ENCODE measurements at regions not wholly inside any gene's neighbourhood (a gene's known extent, or its start where the extent isn't known, plus 50 kb on each side); places are given as distances from the start of the nearest gene placed in this dataset.

DNA sequence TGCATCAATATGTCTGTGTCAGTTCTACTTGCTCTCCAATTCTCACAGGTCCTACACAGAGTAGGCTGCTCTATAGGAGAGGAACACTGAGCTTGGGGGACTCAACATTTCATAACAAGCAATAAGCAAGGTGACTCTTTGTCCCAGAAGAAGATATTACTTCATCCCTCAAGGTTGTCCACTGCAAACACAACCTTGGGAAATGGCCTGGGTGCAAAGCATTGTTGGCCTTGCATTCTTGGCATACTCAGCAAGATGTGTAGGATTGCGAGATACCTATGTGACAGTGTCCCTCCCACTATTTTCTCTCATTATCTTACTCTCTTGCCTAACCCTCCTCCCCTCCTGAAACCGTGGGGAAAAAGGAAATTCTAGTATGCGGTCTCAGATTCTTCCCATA, 169.8 kb upstream of the FREM1 start:
- Histone ChIP-seq H3K36me3 (replicated peaks) (no peaks in the 10 kb centered on the region), H3K27ac (no peak overlapping the region), H3K4me3 (ENCODE audit: low read depth, low read length) (no peak overlapping the region), H3K27me3 (replicated peaks) (no peaks in the 10 kb centered on the region)
- in situ Hi-C loops (cut with HindIII; ENCODE audit: low pct_ligation_motif_present, low sequenced_read_pairs), result no loop called here
- no peak for DNase-seq
- TF ChIP-seq, protein P1, sequence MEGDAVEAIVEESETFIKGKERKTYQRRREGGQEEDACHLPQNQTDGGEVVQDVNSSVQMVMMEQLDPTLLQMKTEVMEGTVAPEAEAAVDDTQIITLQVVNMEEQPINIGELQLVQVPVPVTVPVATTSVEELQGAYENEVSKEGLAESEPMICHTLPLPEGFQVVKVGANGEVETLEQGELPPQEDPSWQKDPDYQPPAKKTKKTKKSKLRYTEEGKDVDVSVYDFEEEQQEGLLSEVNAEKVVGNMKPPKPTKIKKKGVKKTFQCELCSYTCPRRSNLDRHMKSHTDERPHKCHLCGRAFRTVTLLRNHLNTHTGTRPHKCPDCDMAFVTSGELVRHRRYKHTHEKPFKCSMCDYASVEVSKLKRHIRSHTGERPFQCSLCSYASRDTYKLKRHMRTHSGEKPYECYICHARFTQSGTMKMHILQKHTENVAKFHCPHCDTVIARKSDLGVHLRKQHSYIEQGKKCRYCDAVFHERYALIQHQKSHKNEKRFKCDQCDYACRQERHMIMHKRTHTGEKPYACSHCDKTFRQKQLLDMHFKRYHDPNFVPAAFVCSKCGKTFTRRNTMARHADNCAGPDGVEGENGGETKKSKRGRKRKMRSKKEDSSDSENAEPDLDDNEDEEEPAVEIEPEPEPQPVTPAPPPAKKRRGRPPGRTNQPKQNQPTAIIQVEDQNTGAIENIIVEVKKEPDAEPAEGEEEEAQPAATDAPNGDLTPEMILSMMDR (IDR thresholded peaks at IDR 0.05; ENCODE audit: low read depth, low read length, missing control alignments), result no peak

DNA sequence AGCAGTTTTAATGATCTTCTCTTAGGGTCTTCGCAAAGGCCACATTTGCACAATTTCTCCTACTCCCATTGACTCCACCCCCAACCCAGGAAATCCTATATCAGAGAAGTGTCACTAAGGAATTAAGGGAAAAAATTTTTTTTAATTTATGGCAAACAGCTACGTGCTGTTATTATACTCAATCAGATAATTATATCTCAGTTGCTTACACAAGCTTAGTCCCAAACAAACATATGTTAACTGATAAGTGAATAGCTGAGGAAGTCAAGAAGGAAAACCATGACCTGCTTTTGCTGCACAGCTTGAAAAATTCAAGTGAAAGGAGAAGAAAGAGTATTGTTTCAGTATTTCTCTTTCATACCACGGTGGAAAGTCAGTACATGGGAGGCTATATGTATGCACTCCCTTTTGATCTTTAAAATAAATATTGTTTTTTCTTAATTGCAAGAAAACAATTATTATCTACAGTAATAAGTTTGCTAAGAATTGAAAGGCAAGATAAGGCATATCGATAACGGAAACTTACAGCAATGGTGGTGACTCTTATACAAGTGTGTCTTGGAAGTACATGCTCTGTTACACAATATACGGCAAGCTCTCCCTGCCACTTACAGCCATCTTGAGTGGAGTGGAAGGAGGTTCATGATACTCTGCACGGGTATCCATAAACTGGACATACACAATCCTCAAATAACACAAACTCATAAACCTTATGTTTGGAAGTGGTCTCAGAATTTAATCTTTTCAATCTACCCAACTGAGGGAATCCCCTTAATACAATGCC, 167.9 kb upstream of the FREM1 start:
- in situ Hi-C loops (cut with HindIII; ENCODE audit: low pct_ligation_motif_present, low sequenced_read_pairs), result no loop called here
- H3K27ac ChIP-seq, result no peak overlapping the region
- H3K4me3 ChIP-seq (ENCODE audit: low read depth, low read length), result no peak overlapping the region
- no peaks in the 10 kb centered on the region for H3K27me3 ChIP-seq (replicated peaks)
- no peak for DNase-seq
- no peaks in the 10 kb centered on the region for H3K36me3 ChIP-seq (replicated peaks)
- TF ChIP-seq, protein P1 (IDR thresholded peaks at IDR 0.05; ENCODE audit: low read depth, low read length, missing control alignments), result no peak

DNA sequence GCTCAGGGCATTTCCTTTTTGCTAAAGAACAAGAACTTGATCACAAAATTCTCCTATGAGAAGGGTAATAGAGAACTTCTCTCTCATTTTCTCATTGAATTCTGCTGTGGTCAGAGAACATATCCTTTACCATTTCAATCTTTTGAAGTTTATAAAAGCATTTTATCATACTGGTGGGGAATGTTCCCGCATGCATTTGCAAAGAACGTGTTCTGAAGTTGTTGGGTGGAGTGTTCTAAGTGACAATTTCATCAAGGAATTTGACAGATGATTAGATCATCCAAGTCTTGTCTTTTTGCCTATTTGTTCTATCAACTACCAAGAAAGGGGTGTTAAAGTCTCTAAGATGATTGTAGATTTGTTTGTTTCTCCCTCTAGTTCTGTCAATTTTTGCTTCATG, 163.4 kb upstream of the FREM1 start:
- Histone ChIP-seq H3K36me3 (replicated peaks) (no peaks in the 10 kb centered on the region), H3K27ac (no peak overlapping the region), H3K27me3 (replicated peaks) (no peaks in the 10 kb centered on the region), H3K4me3 (ENCODE audit: low read depth, low read length) (no peak overlapping the region)
- no peak for DNase-seq
- TF ChIP-seq, protein P1 (IDR thresholded peaks at IDR 0.05; ENCODE audit: low read depth, low read length, missing control alignments), result no peak
- in situ Hi-C loops (cut with HindIII; ENCODE audit: low pct_ligation_motif_present, low sequenced_read_pairs), result no loop called here

GRCh38 chr9:15070716-15071115, 160.5 kb upstream of the FREM1 start:
- in situ Hi-C loops (cut with HindIII; ENCODE audit: low pct_ligation_motif_present, low sequenced_read_pairs), result no loop called here
- TF ChIP-seq, protein P1 (IDR thresholded peaks at IDR 0.05; ENCODE audit: low read depth, low read length, missing control alignments), result no peak
- DNase-seq, result no peak

GRCh38 chr9:15069106-15069505, 158.9 kb upstream of the FREM1 start:
- in situ Hi-C loops (cut with HindIII; ENCODE audit: low pct_ligation_motif_present, low sequenced_read_pairs), result no loop called here
- no peak overlapping the region for H3K27ac ChIP-seq
- TF ChIP-seq, protein P1 (IDR thresholded peaks at IDR 0.05; ENCODE audit: low read depth, low read length, missing control alignments), result no peak

More at GRCh38 chr9:15070716-15071115, 160.5 kb upstream of the FREM1 start:
- Histone ChIP-seq H3K4me3 (ENCODE audit: low read depth, low read length) (no peak overlapping the region), H3K36me3 (replicated peaks) (no peaks in the 10 kb centered on the region), H3K27ac (no peak overlapping the region), H3K27me3 (replicated peaks) (no peaks in the 10 kb centered on the region)

GRCh38 chr9:15068261-15068660, 158.0 kb upstream of the FREM1 start:
- Histone ChIP-seq H3K27ac (no peak overlapping the region), H3K36me3 (replicated peaks) (no peaks in the 10 kb centered on the region), H3K27me3 (replicated peaks) (no peaks in the 10 kb centered on the region), H3K4me3 (ENCODE audit: low read depth, low read length) (no peak overlapping the region)
- in situ Hi-C loops (cut with HindIII; ENCODE audit: low pct_ligation_motif_present, low sequenced_read_pairs), result no loop called here
- TF ChIP-seq, protein P1 (IDR thresholded peaks at IDR 0.05; ENCODE audit: low read depth, low read length, missing control alignments), result no peak
- DNase-seq, result no peak

More at GRCh38 chr9:15069106-15069505, 158.9 kb upstream of the FREM1 start:
- no peaks in the 10 kb centered on the region for H3K36me3 ChIP-seq (replicated peaks)
- no peak for DNase-seq
- H3K4me3 ChIP-seq (ENCODE audit: low read depth, low read length), result no peak overlapping the region
- no peaks in the 10 kb centered on the region for H3K27me3 ChIP-seq (replicated peaks)
